ENCODE measurements at regions not wholly inside any gene's neighbourhood (a gene's known extent, or its start where the extent isn't known, plus 50 kb on each side); places are given as distances from the start of the nearest gene placed in this dataset.
"Not testable (repeated sequence)": the region's sequence is repeated elsewhere in the genome, so short reads cannot be mapped to it uniquely, and the experiment has no call there.

- H3K36me3 ChIP-seq = no peaks in the 10 kb centered on the region
These were observed 138.1 kb upstream of the PLXNC1 start for GRCh38 chr12:94010307-94010706.

GRCh38 chr12:94012071-94012470 is 136.3 kb upstream of the PLXNC1 start:
- H3K9me3 ChIP-seq = peaks cover 0 to 15% of the 10 kb centered on the region in 2 donors
- H3K36me3 ChIP-seq = no peaks in the 10 kb centered on the region
- DNase-seq (ENCODE audit: low spot score) = no peak
- H3K4me3 ChIP-seq = no peak overlapping the region
- H3K27me3 ChIP-seq = no peaks in the 10 kb centered on the region
- no peak for TF ChIP-seq CTCF (IDR thresholded peaks at IDR 0.05)
- H3K27ac ChIP-seq = no peak overlapping the region
- H3K4me1 ChIP-seq = no peaks in the 10 kb centered on the region

More at GRCh38 chr12:94010307-94010706, 138.1 kb upstream of the PLXNC1 start:
- no peak for DNase-seq (ENCODE audit: low spot score)
- no peak for TF ChIP-seq CTCF (IDR thresholded peaks at IDR 0.05)
- no peak overlapping the region for H3K27ac ChIP-seq
- H3K4me3 ChIP-seq = no peak overlapping the region
- H3K9me3 ChIP-seq = no peaks in the 10 kb centered on the region
- no peaks in the 10 kb centered on the region for H3K4me1 ChIP-seq
- no peaks in the 10 kb centered on the region for H3K27me3 ChIP-seq

GRCh38 chr12:94012590-94012989 is 135.8 kb upstream of the PLXNC1 start:
- Histone ChIP-seq H3K27me3 (no peaks in the 10 kb centered on the region), H3K4me3 (no peak overlapping the region), H3K36me3 (no peaks in the 10 kb centered on the region), H3K27ac (no peak overlapping the region), H3K9me3 (peaks cover 0 to 20% of the 10 kb centered on the region in 2 donors), H3K4me1 (no peaks in the 10 kb centered on the region)
- no peak for TF ChIP-seq CTCF (IDR thresholded peaks at IDR 0.05)
- no peak for DNase-seq (ENCODE audit: low spot score)

GRCh38 chr12:94017247-94017646 is 131.1 kb upstream of the PLXNC1 start:
- H3K9me3 ChIP-seq = peaks cover 0 to 23% of the 10 kb centered on the region in 2 donors
- H3K36me3 ChIP-seq; DNase-seq (ENCODE audit: low spot score); H3K4me3 ChIP-seq; H3K27me3 ChIP-seq; H3K4me1 ChIP-seq; H3K27ac ChIP-seq: not testable (repeated sequence)

- peaks cover 0 to 33% of the 10 kb centered on the region in 2 donors for H3K9me3 ChIP-seq
- H3K36me3 ChIP-seq = no peaks in the 10 kb centered on the region
- H3K4me1 ChIP-seq = no peaks in the 10 kb centered on the region
- H3K27me3 ChIP-seq = no peaks in the 10 kb centered on the region
- no peak overlapping the region for H3K4me3 ChIP-seq
- no peak overlapping the region for H3K27ac ChIP-seq
- TF ChIP-seq CTCF (IDR thresholded peaks at IDR 0.05) = no peak
- DNase-seq (ENCODE audit: low spot score) = no peak
These were observed 128.0 kb upstream of the PLXNC1 start for GRCh38 chr12:94020335-94020734.

GRCh38 chr12:94023879-94024278 is 124.5 kb upstream of the PLXNC1 start:
- H3K9me3 ChIP-seq = peaks cover 0 to 10% of the 10 kb centered on the region in 2 donors
- no peak for DNase-seq (ENCODE audit: low spot score)
- H3K36me3 ChIP-seq = no peaks in the 10 kb centered on the region
- no peaks in the 10 kb centered on the region for H3K27me3 ChIP-seq
- no peak overlapping the region for H3K4me3 ChIP-seq
- no peak overlapping the region for H3K27ac ChIP-seq
- TF ChIP-seq CTCF (IDR thresholded peaks at IDR 0.05) = no peak
- H3K4me1 ChIP-seq = no peaks in the 10 kb centered on the region
